ENCODE measurements at regions not wholly inside any gene's neighbourhood (a gene's known extent, or its start where the extent isn't known, plus 50 kb on each side); places are given as distances from the start of the nearest gene placed in this dataset.

GRCh38 chr14:97712471-97712870 lies 915.3 kb downstream of the VRK1 start:
- Histone ChIP-seq H3K27me3 (no peaks in the 10 kb centered on the region), H3K4me3 (no peak overlapping the region), H3K4me1 (no peaks in the 10 kb centered on the region), H3K9ac (ENCODE audit: low read depth in 2 of 2, low read length in 2 of 2) (no peak overlapping the region), H3K36me3 (no peaks in the 10 kb centered on the region), H3K27ac (no peak overlapping the region), H3K9me3 (no peaks in the 10 kb centered on the region)
- DNase-seq, result no peak
- intact Hi-C loops (cut with DNase I), result no loop called here
- TF ChIP-seq CTCF (IDR thresholded peaks at IDR 0.05), result no peak

- H3K27ac ChIP-seq, result no peak overlapping the region
- no peaks in the 10 kb centered on the region for H3K36me3 ChIP-seq
- no peak for DNase-seq
- no peak for TF ChIP-seq CTCF (IDR thresholded peaks at IDR 0.05)
- intact Hi-C loops (cut with DNase I), result no loop called here
- H3K4me1 ChIP-seq, result no peaks in the 10 kb centered on the region
- no peaks in the 10 kb centered on the region for H3K9me3 ChIP-seq
- no peak overlapping the region for H3K4me3 ChIP-seq
- no peaks in the 10 kb centered on the region for H3K27me3 ChIP-seq
- no peak overlapping the region for H3K9ac ChIP-seq (ENCODE audit: low read depth in 2 of 2, low read length in 2 of 2)
Measured at GRCh38 chr14:97713023-97713422, 915.8 kb downstream of the VRK1 start.

GRCh38 chr14:97718886-97719442 lies 921.8 kb downstream of the VRK1 start:
- no peak for DNase-seq
- TF ChIP-seq CTCF (IDR thresholded peaks at IDR 0.05), result no peak
- no peak overlapping the region for H3K27ac ChIP-seq
- H3K9ac ChIP-seq (ENCODE audit: low read depth in 2 of 2, low read length in 2 of 2), result no peak overlapping the region
- intact Hi-C loops (cut with DNase I), result no loop called here
- no peak overlapping the region for H3K4me3 ChIP-seq
- no peaks in the 10 kb centered on the region for H3K27me3 ChIP-seq
- H3K36me3 ChIP-seq, result no peaks in the 10 kb centered on the region
- no peaks in the 10 kb centered on the region for H3K9me3 ChIP-seq
- no peaks in the 10 kb centered on the region for H3K4me1 ChIP-seq

GRCh38 chr14:97719931-97720330 lies 922.7 kb downstream of the VRK1 start:
- Histone ChIP-seq H3K27ac (no peak overlapping the region), H3K9me3 (no peaks in the 10 kb centered on the region), H3K36me3 (no peaks in the 10 kb centered on the region), H3K4me3 (no peak overlapping the region), H3K4me1 (no peaks in the 10 kb centered on the region), H3K27me3 (no peaks in the 10 kb centered on the region), H3K9ac (ENCODE audit: low read depth in 2 of 2, low read length in 2 of 2) (no peak overlapping the region)
- no peak for DNase-seq
- no peak for TF ChIP-seq CTCF (IDR thresholded peaks at IDR 0.05)
- intact Hi-C loops (cut with DNase I), result no loop called here

GRCh38 chr14:97723351-97723750 lies 926.2 kb downstream of the VRK1 start:
- H3K4me1 ChIP-seq, result no peaks in the 10 kb centered on the region
- no peak overlapping the region for H3K27ac ChIP-seq
- TF ChIP-seq CTCF (IDR thresholded peaks at IDR 0.05), result no peak
- intact Hi-C loops (cut with DNase I), result no loop called here
- no peak for DNase-seq
- H3K9ac ChIP-seq (ENCODE audit: low read depth in 2 of 2, low read length in 2 of 2), result no peak overlapping the region
- H3K9me3 ChIP-seq, result no peaks in the 10 kb centered on the region
- no peaks in the 10 kb centered on the region for H3K36me3 ChIP-seq
- H3K27me3 ChIP-seq, result no peaks in the 10 kb centered on the region
- H3K4me3 ChIP-seq, result no peak overlapping the region

Measured in colonic mucosa (tissue), 4 donors.